HG03097 (cell line): ENCODE measurements at regions not wholly inside any gene's neighbourhood (a gene's known extent, or its start where the extent isn't known, plus 50 kb on each side); places are given as distances from the start of the nearest gene placed in this dataset.
"Not testable (repeated sequence)": the region's sequence is repeated elsewhere in the genome, so short reads cannot be mapped to it uniquely, and the experiment has no call there.

Experiments
- ATAC-seq: cut with Tn5 transposase; IDR thresholded peaks from one replicate; pipeline ENCODE4 v1.9.1; 2021; ENCODE audit not compliant: unreplicated experiment, low FRiP score

DNA sequence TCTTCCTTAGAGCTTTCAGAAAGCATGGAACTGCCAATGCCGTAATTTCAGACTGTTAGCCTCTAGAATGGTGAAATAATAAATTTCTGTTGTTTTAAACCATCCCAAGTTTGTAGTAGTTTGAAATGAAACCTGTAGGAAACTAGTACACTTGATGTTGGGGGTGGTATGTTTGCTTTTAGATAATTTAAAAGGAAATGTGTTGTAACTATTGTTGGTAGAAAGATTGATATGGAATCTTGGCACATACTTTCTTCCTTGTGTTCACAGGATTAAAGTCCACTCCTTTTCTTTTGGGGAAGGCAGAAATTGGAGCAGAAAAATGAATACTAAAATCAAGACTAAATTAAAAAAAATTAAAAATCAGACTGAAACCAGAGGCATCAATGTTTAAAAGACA, 66.0 kb upstream of the ARRDC3 start:
- no peak for ATAC-seq

DNA sequence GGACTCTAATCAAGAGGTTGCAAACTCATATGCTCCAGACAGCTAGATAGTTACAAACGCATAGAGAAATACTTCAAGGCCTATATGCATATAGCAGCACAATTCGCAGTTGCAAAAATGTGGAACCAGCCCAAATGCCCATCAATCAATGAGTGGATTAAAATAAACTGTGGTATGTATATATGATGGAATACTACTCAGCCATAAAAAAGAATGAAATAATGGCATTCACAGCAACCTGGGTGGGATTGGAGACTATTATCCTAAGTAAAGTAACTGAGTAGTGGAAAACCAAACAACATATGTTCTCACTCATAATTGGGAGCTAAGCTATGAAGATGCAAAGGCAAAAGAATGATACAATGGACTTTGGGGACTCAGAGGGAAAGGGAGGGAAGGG, 65.0 kb upstream of the ARRDC3 start:
- ATAC-seq: not testable (repeated sequence)

DNA sequence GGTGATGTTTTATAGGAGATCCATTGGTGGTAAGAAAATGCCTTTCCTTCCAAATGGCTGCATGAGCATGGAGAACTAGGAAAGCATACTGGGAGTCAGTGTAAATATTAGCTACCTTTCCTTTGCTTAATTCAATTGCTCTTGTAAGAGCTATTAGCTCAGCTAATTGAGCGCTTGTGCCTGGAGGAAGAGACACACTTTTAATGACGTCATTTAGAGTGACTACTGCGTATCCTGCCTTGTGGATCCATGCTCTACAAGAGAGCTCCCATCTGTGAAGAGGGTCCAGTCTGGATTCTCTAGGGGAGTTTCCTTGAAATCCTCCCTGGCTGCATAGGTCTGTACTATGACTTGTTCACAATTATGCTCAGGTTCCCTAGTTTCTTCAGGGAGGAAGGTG, 63.8 kb upstream of the ARRDC3 start:
- ATAC-seq: not testable (repeated sequence)

DNA sequence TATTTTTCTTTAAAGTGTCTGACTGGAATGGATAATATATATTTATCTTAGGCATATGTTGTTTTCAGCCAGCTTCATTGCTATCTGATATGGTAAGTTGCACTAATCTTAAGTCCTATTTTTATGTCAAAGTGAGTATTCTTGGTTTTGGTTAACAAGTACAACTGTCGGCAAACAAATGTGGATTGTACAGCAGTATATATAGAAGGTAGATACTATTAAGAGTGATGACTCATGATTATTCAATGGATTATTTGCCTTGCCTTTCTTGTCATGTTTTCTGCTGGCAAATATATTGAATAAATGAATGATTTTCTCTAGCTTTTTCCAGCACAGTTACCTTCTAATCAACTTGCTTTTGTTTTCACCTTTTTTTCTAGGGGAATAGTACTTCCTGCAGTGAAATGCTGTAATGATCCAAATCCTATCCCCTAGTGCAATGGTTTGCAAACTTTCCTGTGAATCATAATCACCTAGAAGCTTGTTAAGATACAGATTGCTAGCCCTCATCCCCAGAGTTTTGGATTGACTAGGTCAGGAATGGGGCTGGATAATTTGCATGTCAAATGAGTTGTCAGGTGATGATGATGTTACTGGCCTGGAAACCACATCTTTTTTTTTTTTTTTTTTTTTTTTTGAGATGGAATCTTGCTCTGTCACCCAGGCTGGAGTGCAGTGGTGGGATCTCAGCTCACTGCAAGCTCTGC, 60.8 kb upstream of the ARRDC3 start:
- ATAC-seq: no peak

DNA sequence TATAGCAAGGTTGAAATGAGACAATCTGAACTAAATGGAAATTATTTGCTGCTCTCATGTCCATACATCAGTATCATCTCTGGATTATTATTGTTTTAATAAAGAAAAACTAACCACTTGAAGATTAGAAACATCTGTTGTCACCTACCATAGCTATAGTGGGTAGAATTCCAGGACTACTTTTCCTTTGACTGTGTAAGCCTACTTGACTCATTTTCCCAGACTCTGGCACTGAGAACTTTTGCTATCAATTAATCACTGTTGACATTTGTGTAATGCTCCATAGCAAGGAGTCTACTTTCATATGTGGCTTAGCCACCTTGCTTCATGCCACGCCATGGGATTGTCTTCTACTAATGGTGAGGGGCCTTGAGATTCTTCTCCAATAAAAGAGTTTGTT, 59.9 kb upstream of the ARRDC3 start:
- ATAC-seq: no peak

DNA sequence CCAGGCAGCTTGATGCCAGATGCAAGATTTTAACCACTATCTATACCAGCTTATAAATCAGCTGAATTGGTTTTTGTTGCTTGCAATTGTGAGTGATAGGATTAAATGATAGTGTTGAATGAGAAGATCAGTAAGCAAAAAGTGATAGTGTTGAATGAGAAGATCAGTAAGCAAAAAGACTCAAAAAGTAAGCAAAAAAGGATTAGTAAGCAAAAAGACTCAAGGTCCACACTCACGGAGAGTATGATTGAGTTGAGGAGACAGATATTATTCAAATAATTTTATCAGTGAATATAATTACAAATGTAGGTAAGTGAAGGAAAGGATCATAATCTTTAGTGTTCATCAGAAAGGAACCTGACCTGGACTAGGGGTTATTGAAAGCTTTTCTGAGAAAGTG, 58.0 kb upstream of the ARRDC3 start:
- no peak for ATAC-seq

DNA sequence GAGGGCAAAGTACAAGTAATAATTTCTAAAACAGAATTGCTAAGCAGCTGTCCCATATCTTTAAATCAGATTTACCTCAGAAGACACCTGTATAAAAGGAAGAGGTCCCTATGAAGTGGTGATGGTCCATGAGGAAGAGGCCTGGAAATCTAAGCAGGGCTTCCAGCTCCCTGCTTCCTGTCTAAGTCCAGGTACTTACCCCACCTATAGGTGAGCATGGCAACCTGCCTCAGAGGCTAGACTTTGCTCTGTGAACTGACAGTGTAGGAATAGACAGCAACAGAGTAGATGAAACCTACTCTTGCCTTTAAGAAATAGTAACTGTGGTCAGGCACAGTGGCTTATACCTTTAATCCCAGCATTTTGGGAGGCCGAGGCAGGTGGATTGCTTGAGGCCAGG, 55.8 kb upstream of the ARRDC3 start:
- no peak for ATAC-seq

DNA sequence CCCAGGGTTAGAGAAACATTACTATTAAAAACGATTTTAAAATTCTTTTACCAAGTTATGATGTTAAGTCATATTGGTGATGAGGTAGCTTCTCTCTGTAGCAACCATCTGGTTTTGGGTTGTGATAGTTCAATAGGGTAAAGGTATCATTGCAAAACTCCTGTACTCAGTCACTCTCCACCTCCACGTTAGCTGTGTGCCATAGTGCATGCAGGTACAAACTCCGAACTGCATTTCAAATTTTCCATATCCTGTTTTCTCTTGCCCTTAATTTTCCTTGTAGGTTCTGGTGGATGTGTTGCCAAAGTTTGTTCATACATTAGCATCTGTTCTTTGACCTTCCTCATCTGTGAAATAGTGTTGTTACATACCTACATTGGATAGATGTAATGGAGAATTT, 53.1 kb upstream of the ARRDC3 start:
- ATAC-seq: no peak

DNA sequence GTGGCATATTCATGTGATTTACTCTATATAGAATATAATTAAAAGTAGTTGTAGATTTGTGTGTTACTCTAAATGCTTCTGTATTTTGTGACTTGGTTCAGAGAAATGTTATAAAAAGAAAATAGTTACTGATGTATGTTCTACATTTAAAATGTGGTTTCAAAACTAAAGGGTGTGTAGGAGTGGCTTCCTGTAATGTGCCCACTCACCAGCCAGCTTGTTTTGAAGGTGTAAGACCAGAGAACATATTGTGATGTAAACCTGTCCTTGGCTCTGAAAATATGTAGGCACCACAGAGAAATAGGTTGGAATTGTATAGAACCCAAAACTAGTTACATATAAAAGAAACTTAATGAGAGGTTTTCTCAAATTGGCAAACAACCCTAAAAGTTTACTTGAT, 51.2 kb upstream of the ARRDC3 start:
- ATAC-seq: no peak

DNA sequence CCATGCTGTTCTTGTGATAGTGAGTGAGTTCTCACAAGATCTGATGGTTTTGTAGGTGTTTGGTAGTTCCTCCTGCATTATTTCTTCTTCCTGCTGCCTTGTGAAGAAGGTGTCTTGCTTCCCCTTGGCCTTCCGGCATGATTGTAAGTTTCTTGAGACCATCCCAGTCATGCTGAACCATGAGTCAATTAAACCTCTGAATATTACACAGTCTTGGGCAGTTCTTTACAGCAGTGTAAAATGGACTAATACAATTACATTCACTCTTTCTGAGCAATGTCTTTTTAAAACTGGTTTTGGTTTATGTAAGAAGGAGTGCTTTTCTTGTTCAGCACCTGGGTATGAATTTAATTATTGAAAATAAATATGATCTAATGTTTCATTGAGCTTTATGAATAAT, 50.7 kb upstream of the ARRDC3 start:
- no peak for ATAC-seq
